ENCODE measurements at regions not wholly inside any gene's neighbourhood (a gene's known extent, or its start where the extent isn't known, plus 50 kb on each side); places are given as distances from the start of the nearest gene placed in this dataset.

- peak overlapping the region; percentile 65 for H3K9ac ChIP-seq (ENCODE audit: low read length)
- BruUV-seq (replicated peaks) = no TSS peak
- H3K79me2 ChIP-seq (ENCODE audit: low read length) = no peaks in the 10 kb centered on the region
- POLR2A ChIA-PET (ENCODE audit: unreplicated experiment) = interaction anchor here (0.7 to 0.8 kb wide), 3 partner anchors 19 to 434 kb away, joined by 3 to 4 read pairs (median 4); no protein-coding TSS in a partner anchor
- H3K9me2 ChIP-seq (replicated peaks; ENCODE audit: low read length) = no peaks in the 10 kb centered on the region
- H3K27me3 ChIP-seq (ENCODE audit: low read length) = no peaks in the 10 kb centered on the region
- no peaks in the 10 kb centered on the region for H3K36me3 ChIP-seq (ENCODE audit: low read depth, low read length)
- H3F3A ChIP-seq (ENCODE audit: low read length, unreplicated experiment) = peaks cover 11% of the 10 kb centered on the region
- no peaks in the 10 kb centered on the region for H4K20me1 ChIP-seq (ENCODE audit: low read length)
- CTCF ChIA-PET = interaction anchor here (0.7 to 1.5 kb wide), 4 partner anchors 29 to 146 kb away, joined by 3 to 8 read pairs (median 4); no protein-coding TSS in a partner anchor
- intact Hi-C loops (cut with micrococcal nuclease) = loop anchor here (1.0 kb wide), 2 partner anchors 30 to 55 kb away; no protein-coding TSS in a partner anchor
- peak overlapping the region; percentile 52 for H2AFZ ChIP-seq (ENCODE audit: low read length)
- peak; percentile 97 for DNase-seq
- H3K9me3 ChIP-seq (ENCODE audit: low read length) = no peaks in the 10 kb centered on the region
- peak; percentile 90 for ATAC-seq
- H3K27ac ChIP-seq (ENCODE audit: low read length) = peak overlapping the region; percentile 93
- peaks cover 40% of the 10 kb centered on the region for H3K4me1 ChIP-seq (ENCODE audit: insufficient read depth, low read length)
- H3K4me3 ChIP-seq (ENCODE audit: low read length) = peak overlapping the region; percentile 59
- peak overlapping the region; percentile 81 for H3K4me2 ChIP-seq (ENCODE audit: low read length)
- no peak for TF ChIP-seq EZH2 (IDR thresholded peaks at IDR 0.05; ENCODE audit: low read length, unreplicated experiment)
- no peak for TF ChIP-seq CTCF (conservative IDR thresholded peaks at IDR 0.05; ENCODE audit: low read depth, low read length)
- no peak for TF ChIP-seq EZH2phosphoT487 (IDR thresholded peaks at IDR 0.05; ENCODE audit: borderline replicate concordance, low read length)
Observed at GRCh38 chr2:176582990-176583481, 313.8 kb downstream of the MTX2 start.

- H2AFZ ChIP-seq (ENCODE audit: low read length) = peak overlapping the region; percentile 52
- peak overlapping the region; percentile 59 for H3K4me3 ChIP-seq (ENCODE audit: low read length)
- BruUV-seq (replicated peaks) = no TSS peak
- H3F3A ChIP-seq (ENCODE audit: low read length, unreplicated experiment) = peaks cover 11% of the 10 kb centered on the region
- H3K9me3 ChIP-seq (ENCODE audit: low read length) = no peaks in the 10 kb centered on the region
- H3K9ac ChIP-seq (ENCODE audit: low read length) = peak overlapping the region; percentile 65
- H3K9me2 ChIP-seq (replicated peaks; ENCODE audit: low read length) = no peaks in the 10 kb centered on the region
- peak overlapping the region; percentile 81 for H3K4me2 ChIP-seq (ENCODE audit: low read length)
- ChIA-PET POLR2A (ENCODE audit: unreplicated experiment) (interaction anchor here (0.6 to 0.8 kb wide), 3 partner anchors 28 to 51 kb away, joined by 3 to 4 read pairs (median 4); no protein-coding TSS in a partner anchor), CTCF (interaction anchor here (0.6 to 1.5 kb wide), 5 partner anchors 29 to 146 kb away, joined by 3 to 8 read pairs (median 4); no protein-coding TSS in a partner anchor)
- H3K36me3 ChIP-seq (ENCODE audit: low read depth, low read length) = no peaks in the 10 kb centered on the region
- peak overlapping the region; percentile 93 for H3K27ac ChIP-seq (ENCODE audit: low read length)
- intact Hi-C loops (cut with micrococcal nuclease) = loop anchor here (1.0 kb wide), 2 partner anchors 30 to 55 kb away; no protein-coding TSS in a partner anchor
- TF ChIP-seq EZH2 (IDR thresholded peaks at IDR 0.05; ENCODE audit: low read length, unreplicated experiment) (no peak), CTCF (conservative IDR thresholded peaks at IDR 0.05; ENCODE audit: low read depth, low read length) (no peak), EZH2phosphoT487 (IDR thresholded peaks at IDR 0.05; ENCODE audit: borderline replicate concordance, low read length) (no peak)
- DNase-seq (peak; percentile 83), ATAC-seq (peak; percentile 75)
- H3K4me1 ChIP-seq (ENCODE audit: insufficient read depth, low read length) = peaks cover 40% of the 10 kb centered on the region
- H4K20me1 ChIP-seq (ENCODE audit: low read length) = no peaks in the 10 kb centered on the region
- H3K79me2 ChIP-seq (ENCODE audit: low read length) = no peaks in the 10 kb centered on the region
- no peaks in the 10 kb centered on the region for H3K27me3 ChIP-seq (ENCODE audit: low read length)
Observed at GRCh38 chr2:176583607-176584006, 314.4 kb downstream of the MTX2 start.

DNA sequence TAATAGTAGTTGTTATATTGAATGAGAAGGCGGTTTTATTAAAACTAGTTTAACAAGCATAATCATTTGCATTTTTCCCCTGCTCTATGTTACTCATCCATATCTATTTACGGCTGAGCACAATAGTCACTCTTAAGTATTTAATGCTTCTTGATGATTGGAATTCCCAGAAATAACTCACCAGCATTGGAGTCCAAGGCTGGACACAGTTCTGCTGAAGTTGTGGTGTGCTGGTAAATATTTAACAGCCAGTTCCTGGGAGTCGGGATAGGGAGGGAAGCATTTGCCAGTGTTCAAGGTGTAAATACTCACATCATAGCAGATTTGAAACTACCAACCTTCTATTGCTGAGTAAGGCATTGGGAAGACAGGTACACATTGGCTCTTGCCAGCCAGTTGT is 315.1 kb downstream of the MTX2 start:
- Histone ChIP-seq H3K4me2 (ENCODE audit: low read length) (peak overlapping the region; percentile 81), H4K20me1 (ENCODE audit: low read length) (no peaks in the 10 kb centered on the region), H3K27me3 (ENCODE audit: low read length) (no peaks in the 10 kb centered on the region), H3F3A (ENCODE audit: low read length, unreplicated experiment) (peaks cover 11% of the 10 kb centered on the region), H3K4me1 (ENCODE audit: insufficient read depth, low read length) (peaks cover 40% of the 10 kb centered on the region), H3K9me2 (replicated peaks; ENCODE audit: low read length) (no peaks in the 10 kb centered on the region), H3K9me3 (ENCODE audit: low read length) (no peaks in the 10 kb centered on the region), H2AFZ (ENCODE audit: low read length) (peak overlapping the region; percentile 52), H3K36me3 (ENCODE audit: low read depth, low read length) (no peaks in the 10 kb centered on the region), H3K4me3 (ENCODE audit: low read length) (peak overlapping the region; percentile 59), H3K9ac (ENCODE audit: low read length) (peak overlapping the region; percentile 65), H3K79me2 (ENCODE audit: low read length) (no peaks in the 10 kb centered on the region), H3K27ac (ENCODE audit: low read length) (peak overlapping the region; percentile 93)
- ChIA-PET POLR2A (ENCODE audit: unreplicated experiment) (no interaction called here), CTCF (no interaction called here)
- intact Hi-C loops (cut with micrococcal nuclease) = no loop called here
- ATAC-seq (peak; percentile 49), DNase-seq (peak; percentile 78)
- TF ChIP-seq EZH2 (IDR thresholded peaks at IDR 0.05; ENCODE audit: low read length, unreplicated experiment) (no peak), EZH2phosphoT487 (IDR thresholded peaks at IDR 0.05; ENCODE audit: borderline replicate concordance, low read length) (no peak), CTCF (conservative IDR thresholded peaks at IDR 0.05; ENCODE audit: low read depth, low read length) (no peak)
- BruUV-seq (replicated peaks) = no TSS peak
